ENCODE measurements at regions not wholly inside any gene's neighbourhood (a gene's known extent, or its start where the extent isn't known, plus 50 kb on each side); places are given as distances from the start of the nearest gene placed in this dataset.
A peak's percentile ranks its signal among the peaks of the same experiment; 100 is the strongest.

DNA sequence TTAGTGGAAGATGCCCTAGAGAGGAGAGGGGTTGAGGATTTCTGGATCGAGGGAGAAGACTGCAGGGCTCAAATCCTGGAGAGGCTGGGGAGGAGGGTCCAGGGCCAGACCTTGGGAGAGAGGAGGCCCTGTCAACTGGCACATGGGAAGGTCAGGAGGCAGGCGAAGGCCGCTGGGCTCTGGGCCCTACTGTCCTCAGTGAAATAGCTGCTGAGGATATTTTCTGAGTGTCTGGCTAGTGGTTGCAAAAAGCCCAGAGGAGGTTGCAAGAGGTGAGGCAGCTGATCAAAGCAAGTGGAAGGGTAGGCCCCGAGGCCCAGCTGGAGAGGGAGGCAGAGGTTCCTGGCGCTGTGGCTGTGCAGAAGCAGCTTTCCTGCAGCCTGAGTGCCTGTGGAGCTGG lies 103.4 kb upstream of the MLN start:
- no peak for TF ChIP-seq JUND (IDR thresholded peaks at IDR 0.05; ENCODE audit: low read depth)
- no peak for DNase-seq (ENCODE audit: low read depth in 1 of 2, low spot score in 1 of 2)
- in situ Hi-C loops (cut with HindIII; ENCODE audit: low pct_unique_long_range_greater_than_20kb, low sequenced_read_pairs) = no loop called here

GRCh38 chr6:33906439-33906838 lies 102.6 kb upstream of the MLN start:
- no peak for TF ChIP-seq JUND (IDR thresholded peaks at IDR 0.05; ENCODE audit: low read depth)
- in situ Hi-C loops (cut with HindIII; ENCODE audit: low pct_unique_long_range_greater_than_20kb, low sequenced_read_pairs) = no loop called here
- peak in 1 of 2 experiments; percentile 40 for DNase-seq (ENCODE audit: low read depth in 1 of 2, low spot score in 1 of 2)

DNA sequence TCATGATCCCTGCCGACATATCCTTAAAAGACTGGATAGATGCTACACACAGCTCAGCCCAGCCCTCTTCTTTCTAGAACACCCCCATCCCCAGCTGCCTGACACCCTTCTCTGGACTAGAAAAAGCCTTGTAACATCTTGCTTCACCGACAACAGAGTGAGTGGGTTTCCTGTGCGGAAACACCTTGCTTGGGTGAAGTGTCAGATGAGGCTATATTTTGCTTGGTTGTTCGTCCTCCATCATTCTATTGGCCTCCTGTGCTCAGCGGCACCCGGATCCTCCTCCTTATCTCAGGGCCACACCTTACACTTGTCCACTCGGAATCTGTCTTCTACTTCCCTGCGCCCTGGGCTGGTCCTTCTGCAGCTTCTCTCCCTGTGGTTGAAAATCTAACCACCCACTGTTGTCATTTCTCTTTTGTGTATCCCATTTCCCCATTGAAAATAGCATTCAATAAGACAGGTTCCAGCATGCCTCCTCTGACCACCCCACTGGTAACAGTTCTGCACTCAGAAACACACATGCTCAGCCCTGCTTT lies 101.3 kb upstream of the MLN start:
- TF ChIP-seq JUND (IDR thresholded peaks at IDR 0.05; ENCODE audit: low read depth) = no peak
- DNase-seq (ENCODE audit: low read depth in 1 of 2, low spot score in 1 of 2) = no peak
- in situ Hi-C loops (cut with HindIII; ENCODE audit: low pct_unique_long_range_greater_than_20kb, low sequenced_read_pairs) = no loop called here

GRCh38 chr6:33904747-33905065 lies 100.9 kb upstream of the MLN start:
- in situ Hi-C loops (cut with HindIII; ENCODE audit: low pct_unique_long_range_greater_than_20kb, low sequenced_read_pairs) = no loop called here
- DNase-seq (ENCODE audit: low read depth in 1 of 2, low spot score in 1 of 2) = no peak
- TF ChIP-seq JUND (IDR thresholded peaks at IDR 0.05; ENCODE audit: low read depth) = no peak

DNA sequence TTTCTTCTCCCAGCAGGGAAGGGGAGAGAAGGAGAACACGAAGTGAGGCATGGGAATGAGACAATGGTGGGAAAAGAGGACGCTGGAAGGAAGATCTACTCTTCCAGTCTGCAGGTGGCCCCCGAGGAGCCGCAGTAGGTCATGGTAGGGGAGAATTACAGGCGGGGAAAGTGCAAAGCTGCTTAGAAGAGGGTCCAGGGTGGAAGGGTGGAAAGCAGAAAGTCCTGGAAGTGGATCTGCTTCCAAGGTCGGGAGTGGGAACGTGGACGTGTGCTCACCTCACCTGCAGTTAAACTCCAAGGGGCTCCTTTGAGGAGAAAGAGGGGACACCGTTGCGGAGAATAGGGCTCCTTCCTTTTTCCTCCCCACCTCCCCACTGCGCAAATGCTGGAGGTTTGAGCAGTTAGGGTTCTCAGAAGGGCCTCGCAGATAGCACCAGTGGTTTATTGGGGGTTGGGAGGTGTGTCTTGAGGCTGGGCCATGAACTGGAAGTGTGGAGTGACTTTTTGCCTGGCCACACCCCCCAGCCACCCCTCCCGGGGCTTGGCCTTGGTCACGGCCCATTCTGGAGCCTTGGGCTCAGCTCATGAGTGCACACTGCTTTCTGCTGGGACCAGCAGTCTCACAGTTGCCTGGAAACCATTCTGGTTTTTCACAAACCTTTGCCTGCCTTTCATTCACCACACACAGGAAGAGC lies 100.4 kb upstream of the MLN start:
- peak in 1 of 2 experiments; percentile 48 for DNase-seq (ENCODE audit: low read depth in 1 of 2, low spot score in 1 of 2)
- no peak for TF ChIP-seq JUND (IDR thresholded peaks at IDR 0.05; ENCODE audit: low read depth)
- in situ Hi-C loops (cut with HindIII; ENCODE audit: low pct_unique_long_range_greater_than_20kb, low sequenced_read_pairs) = no loop called here

DNA sequence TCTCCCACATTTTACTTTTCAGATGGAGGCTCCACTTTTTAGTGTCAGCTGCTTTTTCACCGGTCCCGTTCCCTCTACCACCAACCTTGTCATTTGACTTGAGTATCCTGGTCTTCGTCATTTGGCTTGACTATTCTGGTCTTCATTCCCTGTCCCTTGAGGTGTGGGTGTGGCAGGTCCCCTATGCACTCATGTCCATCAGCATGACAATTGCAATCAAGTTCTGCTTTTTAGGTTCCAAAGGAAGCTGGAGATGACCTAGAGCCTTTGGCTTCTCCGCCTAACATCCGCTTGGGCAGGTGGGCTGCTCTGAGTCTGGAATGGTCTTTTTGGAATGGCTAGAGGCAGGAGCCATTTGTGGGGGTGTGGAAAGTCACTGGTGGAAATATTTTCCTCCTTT lies 99.8 kb upstream of the MLN start:
- DNase-seq (ENCODE audit: low read depth in 1 of 2, low spot score in 1 of 2) = no peak
- TF ChIP-seq JUND (IDR thresholded peaks at IDR 0.05; ENCODE audit: low read depth) = no peak
- in situ Hi-C loops (cut with HindIII; ENCODE audit: low pct_unique_long_range_greater_than_20kb, low sequenced_read_pairs) = no loop called here

DNA sequence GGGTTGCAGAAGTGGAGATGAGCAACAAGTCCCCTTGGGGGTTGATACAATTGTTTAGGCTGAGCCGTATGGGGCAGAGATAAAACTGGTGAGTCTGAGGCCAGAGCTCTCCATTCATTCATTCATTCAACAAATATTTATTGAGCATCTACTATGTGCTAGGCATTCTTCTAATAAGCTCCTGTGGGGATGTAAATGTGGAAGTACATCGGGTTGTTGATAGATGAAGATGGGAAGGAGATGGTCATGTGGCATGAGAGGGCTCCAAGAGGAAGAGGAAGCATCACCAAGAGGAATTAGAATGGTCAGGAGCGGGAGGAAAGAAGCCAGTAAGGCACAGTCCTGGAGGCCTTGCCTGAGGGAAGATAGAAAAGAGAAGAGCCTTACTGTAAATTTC lies 98.7 kb upstream of the MLN start:
- in situ Hi-C loops (cut with HindIII; ENCODE audit: low pct_unique_long_range_greater_than_20kb, low sequenced_read_pairs) = no loop called here
- no peak for DNase-seq (ENCODE audit: low read depth in 1 of 2, low spot score in 1 of 2)
- no peak for TF ChIP-seq JUND (IDR thresholded peaks at IDR 0.05; ENCODE audit: low read depth)

DNA sequence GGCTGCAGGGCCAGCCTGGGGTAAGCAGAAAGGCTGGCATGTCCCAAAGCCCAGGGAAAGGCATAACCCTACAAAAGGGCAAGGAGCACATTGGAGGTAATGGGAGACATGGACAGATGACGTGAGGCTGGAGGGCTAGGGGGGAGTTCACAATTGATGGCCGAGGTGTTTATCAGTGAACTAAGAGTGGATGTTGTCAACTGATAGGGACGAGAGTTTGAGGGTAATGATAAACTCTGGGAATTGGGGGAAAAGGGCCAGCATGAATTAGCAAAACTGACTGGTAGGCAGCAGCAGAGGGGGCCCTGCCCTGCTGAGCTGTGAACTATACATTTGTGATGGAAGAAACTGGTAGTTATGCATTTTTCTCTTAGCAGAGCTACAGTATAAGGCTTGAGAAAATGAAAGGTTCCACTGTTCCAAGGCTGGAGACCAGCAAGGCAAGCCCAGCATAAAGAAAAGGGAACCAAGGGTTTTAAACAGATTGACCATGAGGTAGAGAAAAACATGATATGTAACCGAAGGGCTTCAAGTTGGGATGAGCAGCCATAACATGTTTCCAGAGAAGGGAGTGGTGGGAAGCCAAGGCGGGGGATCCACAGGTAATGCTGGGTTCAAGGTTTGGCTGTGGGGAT lies 98.1 kb upstream of the MLN start:
- in situ Hi-C loops (cut with HindIII; ENCODE audit: low pct_unique_long_range_greater_than_20kb, low sequenced_read_pairs) = no loop called here
- TF ChIP-seq JUND (IDR thresholded peaks at IDR 0.05; ENCODE audit: low read depth) = no peak
- DNase-seq (ENCODE audit: low read depth in 1 of 2, low spot score in 1 of 2) = no peak

DNA sequence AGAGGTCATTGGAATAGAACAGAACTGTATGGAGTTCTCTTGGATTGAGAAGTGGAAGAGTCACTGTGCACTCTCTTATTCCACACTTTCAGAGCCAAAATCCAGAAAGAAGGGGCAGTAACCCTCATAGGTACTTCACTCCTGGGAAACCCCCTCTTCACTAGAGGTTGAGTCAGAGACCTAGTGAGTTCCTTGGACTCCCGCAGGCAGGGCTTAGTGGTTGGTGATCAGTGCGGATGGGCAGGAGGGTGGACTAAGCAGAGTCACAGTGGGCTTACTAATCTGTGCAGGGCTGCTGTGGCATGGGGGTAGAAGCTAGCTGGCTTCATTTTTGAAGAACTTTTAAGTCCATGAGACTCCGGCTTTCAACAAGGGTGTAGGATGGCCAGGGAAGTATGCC lies 95.0 kb upstream of the MLN start:
- in situ Hi-C loops (cut with HindIII; ENCODE audit: low pct_unique_long_range_greater_than_20kb, low sequenced_read_pairs) = no loop called here
- no peak for TF ChIP-seq JUND (IDR thresholded peaks at IDR 0.05; ENCODE audit: low read depth)
- no peak for DNase-seq (ENCODE audit: low read depth in 1 of 2, low spot score in 1 of 2)

GRCh38 chr6:33897189-33897780 lies 93.5 kb upstream of the MLN start:
- no peak for DNase-seq (ENCODE audit: low read depth in 1 of 2, low spot score in 1 of 2)
- in situ Hi-C loops (cut with HindIII; ENCODE audit: low pct_unique_long_range_greater_than_20kb, low sequenced_read_pairs) = no loop called here
- no peak for TF ChIP-seq JUND (IDR thresholded peaks at IDR 0.05; ENCODE audit: low read depth)

- in situ Hi-C loops (cut with HindIII; ENCODE audit: low pct_unique_long_range_greater_than_20kb, low sequenced_read_pairs) = no loop called here
- DNase-seq (ENCODE audit: low read depth in 1 of 2, low spot score in 1 of 2) = peak in 1 of 2 experiments; percentile 92
Measured at GRCh38 chr6:33896391-33897188, 92.8 kb upstream of the MLN start.

GRCh38 chr6:33895988-33896387 lies 92.2 kb upstream of the MLN start:
- in situ Hi-C loops (cut with HindIII; ENCODE audit: low pct_unique_long_range_greater_than_20kb, low sequenced_read_pairs) = no loop called here
- DNase-seq (ENCODE audit: low read depth in 1 of 2, low spot score in 1 of 2) = no peak
- no peak for TF ChIP-seq JUND (IDR thresholded peaks at IDR 0.05; ENCODE audit: low read depth)

More at GRCh38 chr6:33896391-33897188, 92.8 kb upstream of the MLN start:
- no peak for TF ChIP-seq JUND (IDR thresholded peaks at IDR 0.05; ENCODE audit: low read depth)

All from T47D (cell line).